ENCODE measurements at regions not wholly inside any gene's neighbourhood (a gene's known extent, or its start where the extent isn't known, plus 50 kb on each side); places are given as distances from the start of the nearest gene placed in this dataset.
"Not testable (repeated sequence)": the region's sequence is repeated elsewhere in the genome, so short reads cannot be mapped to it uniquely, and the experiment has no call there.

- no peak for DNase-seq
Observed at GRCh38 chr5:82956600-82956999, 120.6 kb downstream of the TMEM167A start.

- no peak for DNase-seq
Observed at GRCh38 chr5:82952326-82952725, 124.9 kb downstream of the TMEM167A start.

- DNase-seq, result not testable (repeated sequence)
Observed at GRCh38 chr5:82944267-82944666, 132.9 kb downstream of the TMEM167A start.

GRCh38 chr5:82942083-82942881 lies 134.9 kb downstream of the TMEM167A start:
- DNase-seq, result no peak

GRCh38 chr5:82938901-82939725 lies 138.1 kb downstream of the TMEM167A start:
- peak in 2 of 3 donors; percentile 10 to 49 for DNase-seq

- not testable (repeated sequence) for DNase-seq
Observed at GRCh38 chr5:82932473-82933220, 144.5 kb downstream of the TMEM167A start.

GRCh38 chr5:82931110-82931509 lies 146.1 kb downstream of the TMEM167A start:
- no peak for DNase-seq

GRCh38 chr5:82925061-82925411 lies 152.2 kb downstream of the TMEM167A start:
- no peak for DNase-seq

GRCh38 chr5:82924226-82925060 lies 152.8 kb downstream of the TMEM167A start:
- no peak for DNase-seq

GRCh38 chr5:82922086-82922734 lies 155.0 kb downstream of the TMEM167A start:
- no peak for DNase-seq

- no peak for DNase-seq
Observed at GRCh38 chr5:82918311-82919031, 158.7 kb downstream of the TMEM167A start.

GRCh38 chr5:82917584-82917983 lies 159.6 kb downstream of the TMEM167A start:
- no peak for DNase-seq

- DNase-seq, result peak in 1 of 3 donors; percentile 39
Observed at GRCh38 chr5:82913971-82914370, 163.2 kb downstream of the TMEM167A start.

- no peak for DNase-seq
Observed at GRCh38 chr5:82912462-82912861, 164.7 kb downstream of the TMEM167A start.

GRCh38 chr5:82911910-82912309 lies 165.3 kb downstream of the TMEM167A start:
- no peak for DNase-seq

GRCh38 chr5:82910905-82911304 lies 166.3 kb downstream of the TMEM167A start:
- no peak for DNase-seq

GRCh38 chr5:82910491-82910890 lies 166.7 kb downstream of the TMEM167A start:
- DNase-seq, result no peak

- no peak for DNase-seq
Observed at GRCh38 chr5:82909771-82910170, 167.4 kb downstream of the TMEM167A start.

GRCh38 chr5:82905986-82906385 lies 171.2 kb downstream of the TMEM167A start:
- DNase-seq, result no peak

- DNase-seq, result no peak
Observed at GRCh38 chr5:82901281-82901888, 175.8 kb downstream of the TMEM167A start.
